Heart right ventricle (tissue), 16 donors: ENCODE measurements at regions not wholly inside any gene's neighbourhood (a gene's known extent, or its start where the extent isn't known, plus 50 kb on each side); places are given as distances from the start of the nearest gene placed in this dataset.

ENCODE experiments used
- ATAC-seq, 8 donors: fragments of 200-7000 bp; cut with Tn5 transposase; one replicate each; pipeline ENCODE4 v1.9.1; 2020; ENCODE audit warnings: mild to moderate bottlenecking in 8 of 8, moderate library complexity in 8 of 8, moderate number of reproducible peaks in 1 of 8
- DNase-seq, 2 donors: peaks; one replicate each; pipeline ENCODE4 v3.0.0-alpha.2; 2020
- H3K27ac ChIP-seq, 10 donors: fragments of 200-600 bp; sonication (generic) in 2 of 10; one replicate each; pipeline versions ENCODE4 v1.5.0 to v1.8.0; 2020 to 2022; ENCODE audit warnings: mild to moderate bottlenecking in 3 of 10
- H3K27me3 ChIP-seq, 7 donors: fragments of 200-600 bp; one replicate each; pipeline ENCODE4 v1.8.0; 2021 to 2022; ENCODE audit warnings: mild to moderate bottlenecking in 2 of 7
- H3K36me3 ChIP-seq, 9 donors: fragments of 200-600 bp; sonication (generic) in 1 of 9; one replicate each; pipeline versions ENCODE4 v1.5.0 to v1.8.0; 2020 to 2022; ENCODE audit warnings: mild to moderate bottlenecking in 2 of 9
- H3K4me1 ChIP-seq, 9 donors: fragments of 200-600 bp; sonication (generic) in 1 of 9; one replicate each; pipeline versions ENCODE4 v1.5.0 to v1.8.0; 2020 to 2022; ENCODE audit warnings: mild to moderate bottlenecking in 4 of 9
- H3K4me3 ChIP-seq, 10 donors: fragments of 200-600 bp; sonication (generic) in 2 of 10; one replicate each; pipeline versions ENCODE4 v1.5.0 to v1.8.0; 2020 to 2022; ENCODE audit warnings: mild to moderate bottlenecking in 7 of 10, moderate library complexity in 2 of 10
- H3K9me3 ChIP-seq, 11 donors: fragments of 200-600 bp in 10 of 11; sonication (generic) in 2 of 11; one replicate each; pipeline versions ENCODE4 v1.5.0 to v1.8.0; 2013 to 2022; ENCODE audit warnings: mild to moderate bottlenecking in 2 of 11, control low read depth in 1 of 11, moderate library complexity in 1 of 11
- CTCF ChIP-seq, 9 donors: fragments of 200-600 bp; sonication (generic) in 2 of 9; IDR thresholded peaks; one replicate each; pipeline versions ENCODE4 v1.5.0 to v1.8.0; 2021 to 2022; ENCODE audit warnings: antibody characterized with exemption in 9 of 9, mild to moderate bottlenecking in 5 of 9, moderate library complexity in 1 of 9
- WGBS, 2 donors: extraction: QIAGEN DNeasy Blood & Tissue Kit; methylation state at CpG; one replicate each; pipeline ENCODE4 v1.1.7; 2013; ENCODE audit warnings: inconsistent platforms in 1 of 2; 5-methylcytosine and 5-hydroxymethylcytosine counted together
- intact Hi-C, 10 donors: fragments of 100-400 bp; cut with DNase I; formaldehyde crosslinking; loops; one replicate each; pipeline versions ENCODE4 v1.11.1 to v1.14.2; 2022
- donor health status: Arrhythmogenic right ventricular cardiomyopathy.
- donor health status: ischemic (EF 13 %, LVEDD 7.1; RV severe dilation, severe dysfunction).
- donor health status: healthy with polysubstance abuse.
- donor health status: DM: no; HTN: yes; CAD: no.
- donor health status: DM: no; HTN: no; CAD: no.
- donor health status: ischemic (EF 25% LVEDD 6.9; RV normal size, moderate dysfunction).
- donor health status: ischemic (EF 25% LVEDD 5.7; RV mildly dilated, moderate dysfunction).
- donor health status: healthy.
- donor health status: DM: yes; HTN: yes; CAD: no.
- donor health status: Ischemic cardiomyopathy.
- donor health status: ischemic (EF 35%, LVEDD 5.7; RV mildly dilated, moderate dysfunction).
- donor health status: nonischemic (EF 11% LVEDD 7.7; RV severe dilation, severe dysfunction).
- donor health status: DM: yes; HTN: yes; CAD: no.
- donor health status: PGD.
- donor health status: ischemic (EF 29% LVEDD 5.4; RV normal size, mild dysfunction).
- donor health status: nonischemic (EF 23%, LVEDD 6.1; RV moderate dilation, normal function).

DNA sequence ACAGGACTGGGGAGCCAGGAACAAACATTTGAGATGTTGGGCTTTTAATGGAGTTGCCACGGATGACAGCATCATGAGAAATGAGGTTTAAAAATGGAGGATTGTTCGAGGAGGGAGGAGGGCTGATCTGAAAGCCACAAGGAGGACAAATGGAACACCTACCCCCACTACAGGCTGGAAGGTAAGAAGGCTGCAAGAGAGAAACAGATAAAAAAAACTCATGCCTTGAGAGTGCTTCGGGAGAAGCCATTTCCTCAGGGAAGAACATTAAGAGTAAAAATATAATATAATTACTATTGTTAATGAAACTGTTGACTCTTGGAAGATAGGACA lies 119.5 kb upstream of the MAP9 start:
- no peak for DNase-seq
- Histone ChIP-seq H3K9me3 (no peaks in the 10 kb centered on the region), H3K4me3 (peak overlapping the region in 9 of 10 donors; percentile 21 to 52 (median 43)), H3K27ac (peak overlapping the region in 8 of 10 donors; percentile 21 to 76 (median 59)), H3K27me3 (no peaks in the 10 kb centered on the region), H3K36me3 (no peaks in the 10 kb centered on the region), H3K4me1 (peaks cover 0 to 15% (median 3%) of the 10 kb centered on the region in 9 donors)
- WGBS, 2 donors = 48 to 67% methylated on average over 3 of the region's 3 CpGs
- intact Hi-C loops = no loop called here
- ATAC-seq = peak in 6 of 8 donors; percentile 27 to 73 (median 52)
- peak in 1 of 9 donors; percentile 16 for TF ChIP-seq CTCF (IDR thresholded peaks at IDR 0.05)

DNA sequence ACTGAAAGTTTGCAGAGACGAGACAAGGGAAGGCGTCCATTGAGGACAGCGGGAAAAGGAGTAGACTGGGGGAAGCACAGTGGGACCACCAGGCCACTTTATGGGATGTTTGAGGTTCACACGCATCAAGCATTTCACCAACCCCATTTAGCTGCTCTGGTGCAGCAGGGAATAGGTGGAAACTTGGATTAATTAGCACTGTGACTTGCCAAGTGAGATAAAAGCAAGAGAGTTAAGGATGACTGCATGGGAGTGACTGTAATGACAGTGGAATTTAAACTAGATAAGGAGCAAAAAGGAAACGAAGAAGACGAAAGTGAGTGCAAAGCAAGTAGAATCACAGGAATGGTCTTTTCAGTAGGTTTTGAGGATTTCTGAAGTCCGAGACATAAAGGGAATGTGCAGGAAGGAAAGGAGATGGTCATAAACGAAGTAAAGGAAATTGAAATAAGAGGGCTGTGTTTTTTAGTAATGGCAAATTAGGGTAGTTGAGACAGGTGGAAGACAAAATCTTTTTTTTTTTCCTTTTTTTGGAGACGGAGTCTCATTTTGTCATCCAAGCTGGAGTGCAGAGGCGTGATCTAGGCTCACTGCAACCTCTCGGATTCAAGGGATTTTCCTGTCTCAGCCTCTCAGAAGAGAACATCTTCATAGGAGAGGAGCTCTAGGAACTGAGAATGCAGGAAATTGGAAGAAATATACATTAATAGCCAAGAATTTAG lies 119.0 kb upstream of the MAP9 start:
- no peak for TF ChIP-seq CTCF (IDR thresholded peaks at IDR 0.05)
- Histone ChIP-seq H3K4me3 (peak overlapping the region in 9 of 10 donors; percentile 21 to 52 (median 43)), H3K36me3 (no peaks in the 10 kb centered on the region), H3K27me3 (no peaks in the 10 kb centered on the region), H3K4me1 (peaks cover 0 to 15% (median 3%) of the 10 kb centered on the region in 9 donors), H3K9me3 (no peaks in the 10 kb centered on the region), H3K27ac (peak overlapping the region in 8 of 10 donors; percentile 21 to 76 (median 59))
- ATAC-seq = peak in 7 of 8 donors; percentile 58 to 90 (median 79)
- intact Hi-C loops = no loop called here
- no peak for DNase-seq
- WGBS, 2 donors = 57 to 63% methylated on average over 11 of the region's 11 CpGs

- Histone ChIP-seq H3K27me3 (no peaks in the 10 kb centered on the region), H3K4me1 (peaks cover 0 to 15% (median 3%) of the 10 kb centered on the region in 9 donors), H3K9me3 (no peaks in the 10 kb centered on the region), H3K36me3 (no peaks in the 10 kb centered on the region), H3K27ac (no peak overlapping the region), H3K4me3 (no peak overlapping the region)
- TF ChIP-seq CTCF (IDR thresholded peaks at IDR 0.05) = no peak
- 79 to 86% methylated on average over 6 of the region's 6 CpGs for WGBS, 2 donors
- DNase-seq = no peak
- intact Hi-C loops = no loop called here
- no peak for ATAC-seq
Measured at GRCh38 chr4:155494037-155494718, 117.4 kb upstream of the MAP9 start.

DNA sequence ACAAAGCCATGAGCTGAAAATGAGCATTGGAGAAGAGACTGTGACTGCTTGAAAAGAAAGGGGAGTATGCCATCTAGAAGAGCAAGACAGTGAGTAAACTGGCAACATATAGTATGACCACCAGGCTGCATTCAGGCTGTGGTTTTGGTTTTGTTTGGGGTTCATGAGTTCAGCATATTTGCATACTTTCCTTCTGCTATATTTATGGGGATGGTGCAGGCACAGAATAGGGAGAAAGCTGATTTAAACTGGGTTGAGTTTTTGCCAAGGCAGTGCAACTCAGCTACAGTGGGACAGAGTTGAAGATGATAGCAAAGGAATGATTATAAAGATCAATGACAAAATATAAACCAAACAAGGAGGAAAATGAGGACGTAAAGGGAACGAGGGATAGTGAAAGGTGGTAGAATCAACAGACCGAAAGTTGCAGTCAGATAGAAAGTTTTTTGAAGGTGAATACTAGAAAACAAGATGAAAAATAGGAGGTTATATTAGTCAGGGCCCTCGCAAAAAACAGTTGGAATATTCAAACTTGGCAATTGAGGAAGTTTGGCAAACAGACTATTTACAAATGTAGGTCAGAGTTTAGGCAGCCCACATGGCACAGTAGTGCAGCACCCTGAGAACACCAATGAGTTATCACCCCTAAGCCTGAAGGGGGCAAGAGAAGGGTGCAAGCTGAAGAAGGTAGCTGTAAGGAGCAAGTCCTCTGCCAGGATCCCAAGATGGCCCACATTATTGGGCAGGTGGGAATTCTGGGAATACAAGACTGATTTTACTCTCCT lies 114.8 kb upstream of the MAP9 start:
- Histone ChIP-seq H3K27me3 (no peaks in the 10 kb centered on the region), H3K9me3 (no peaks in the 10 kb centered on the region), H3K27ac (no peak overlapping the region), H3K36me3 (no peaks in the 10 kb centered on the region), H3K4me1 (peaks cover 0 to 15% (median 3%) of the 10 kb centered on the region in 9 donors), H3K4me3 (no peak overlapping the region)
- TF ChIP-seq CTCF (IDR thresholded peaks at IDR 0.05) = no peak
- DNase-seq (no peak), ATAC-seq (no peak)
- intact Hi-C loops = no loop called here
- WGBS, 2 donors = 85 to 88% methylated on average over 4 of the region's 4 CpGs
